ENCODE measurements at regions not wholly inside any gene's neighbourhood (a gene's known extent, or its start where the extent isn't known, plus 50 kb on each side); places are given as distances from the start of the nearest gene placed in this dataset.

DNA sequence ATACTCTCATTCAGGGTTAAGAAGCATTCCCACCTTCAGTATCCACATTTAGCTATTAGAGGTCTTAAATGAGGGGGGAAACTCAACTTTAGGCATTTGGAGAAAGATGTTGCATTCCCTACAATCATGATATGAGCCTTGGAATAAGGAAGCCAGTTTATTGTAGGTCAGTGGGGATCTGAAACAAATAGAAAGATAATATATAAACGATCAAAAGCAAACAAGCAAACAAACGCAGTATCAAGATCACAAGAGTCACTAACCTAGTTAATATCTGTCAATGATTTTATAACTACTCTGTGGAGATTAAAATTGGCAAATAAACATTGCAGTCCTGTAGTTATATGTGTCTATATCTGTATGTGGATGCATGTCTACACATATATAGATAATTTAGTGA lies 152.4 kb upstream of the LRATD1 start:
- Histone ChIP-seq H3K4me1 (no peaks in the 10 kb centered on the region), H3K4me3 (no peak overlapping the region), H3K4me2 (no peak overlapping the region), H3K9me3 (peaks cover 5% of the 10 kb centered on the region; the same call in 1 of the 3 replicates), H3K27ac (no peak overlapping the region)
- CTCF ChIA-PET: no interaction called here
- no peak for ATAC-seq
- no peak for DNase-seq (ENCODE audit: low read depth in 1 of 2, low spot score in 1 of 2)
- no peak for TF ChIP-seq SMC3 (IDR thresholded peaks at IDR 0.05)
- TF ChIP-seq FOXS1 (CRISPR knock-in tag; IDR thresholded peaks at IDR 0.05): no peak
- no peak for TF ChIP-seq FOSL2 (IDR thresholded peaks at IDR 0.05)
- TF ChIP-seq FOSL2 (CRISPR knock-in tag; IDR thresholded peaks at IDR 0.05): no peak
- TF ChIP-seq, protein P1, sequence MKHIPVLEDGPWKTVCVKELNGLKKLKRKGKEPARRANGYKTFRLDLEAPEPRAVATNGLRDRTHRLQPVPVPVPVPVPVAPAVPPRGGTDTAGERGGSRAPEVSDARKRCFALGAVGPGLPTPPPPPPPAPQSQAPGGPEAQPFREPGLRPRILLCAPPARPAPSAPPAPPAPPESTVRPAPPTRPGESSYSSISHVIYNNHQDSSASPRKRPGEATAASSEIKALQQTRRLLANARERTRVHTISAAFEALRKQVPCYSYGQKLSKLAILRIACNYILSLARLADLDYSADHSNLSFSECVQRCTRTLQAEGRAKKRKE (CRISPR knock-in tag; IDR thresholded peaks at IDR 0.05; ENCODE audit: low read depth): no peak
- TF ChIP-seq CBX8 (IDR thresholded peaks at IDR 0.05): no peak
- no peak for TF ChIP-seq EP300 (IDR thresholded peaks at IDR 0.05)
- no peak for TF ChIP-seq HDAC2 (IDR thresholded peaks at IDR 0.05)
- no peak for TF ChIP-seq EHMT2 (IDR thresholded peaks at IDR 0.05; ENCODE audit: low read depth)
- POLR2A ChIA-PET: no interaction called here
- WGBS (ENCODE audit: missing lambda C conversion rate): 1% methylated on average over 2 of the region's 2 CpGs
- FAIRE-seq: no peak

DNA sequence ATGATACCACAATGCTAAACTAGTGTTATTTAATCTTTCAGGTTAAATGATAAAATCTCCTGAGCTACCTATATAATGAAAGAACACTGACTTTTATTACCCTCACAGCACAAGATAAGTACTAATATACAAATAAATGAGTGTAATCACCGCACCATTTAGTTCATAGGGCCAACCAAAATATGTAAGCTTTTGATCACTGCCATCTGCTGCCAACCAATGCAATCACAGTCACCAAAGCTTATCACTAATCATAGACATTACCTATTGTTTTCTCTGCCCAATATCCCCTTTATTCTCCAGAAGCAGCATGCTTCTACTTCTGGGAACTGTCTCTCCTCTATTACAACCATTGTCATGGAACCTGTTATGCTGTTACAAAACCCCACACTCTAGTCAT lies 151.6 kb upstream of the LRATD1 start:
- POLR2A ChIA-PET: no interaction called here
- Histone ChIP-seq H3K4me2 (no peak overlapping the region), H3K27ac (no peak overlapping the region), H3K4me3 (no peak overlapping the region), H3K4me1 (no peaks in the 10 kb centered on the region), H3K9me3 (peaks cover 5% of the 10 kb centered on the region; the same call in 1 of the 3 replicates)
- 11% methylated on average over 1 of the region's 1 CpG for WGBS (ENCODE audit: missing lambda C conversion rate)
- DNase-seq (ENCODE audit: low read depth in 1 of 2, low spot score in 1 of 2) (no peak), ATAC-seq (no peak), FAIRE-seq (no peak)
- CTCF ChIA-PET: no interaction called here
- TF ChIP-seq, protein P2, sequence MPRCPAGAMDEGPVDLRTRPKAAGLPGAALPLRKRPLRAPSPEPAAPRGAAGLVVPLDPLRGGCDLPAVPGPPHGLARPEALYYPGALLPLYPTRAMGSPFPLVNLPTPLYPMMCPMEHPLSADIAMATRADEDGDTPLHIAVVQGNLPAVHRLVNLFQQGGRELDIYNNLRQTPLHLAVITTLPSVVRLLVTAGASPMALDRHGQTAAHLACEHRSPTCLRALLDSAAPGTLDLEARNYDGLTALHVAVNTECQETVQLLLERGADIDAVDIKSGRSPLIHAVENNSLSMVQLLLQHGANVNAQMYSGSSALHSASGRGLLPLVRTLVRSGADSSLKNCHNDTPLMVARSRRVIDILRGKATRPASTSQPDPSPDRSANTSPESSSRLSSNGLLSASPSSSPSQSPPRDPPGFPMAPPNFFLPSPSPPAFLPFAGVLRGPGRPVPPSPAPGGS (IDR thresholded peaks at IDR 0.05): no peak
- TF ChIP-seq JUNB (IDR thresholded peaks at IDR 0.05) (no peak), EP300 (IDR thresholded peaks at IDR 0.05) (no peak), HOXB13 (CRISPR knock-in tag; IDR thresholded peaks at IDR 0.05; ENCODE audit: low read depth) (no peak), CHD2 (IDR thresholded peaks at IDR 0.05; ENCODE audit: low read length, partially characterized antibody) (no peak), PHF8 (IDR thresholded peaks at IDR 0.05; ENCODE audit: borderline replicate concordance, low read depth) (no peak), MAFK (IDR thresholded peaks at IDR 0.05; ENCODE audit: partially characterized antibody) (no peak), TFCP2L1 (CRISPR knock-in tag; IDR thresholded peaks at IDR 0.05) (no peak), RNF2 (IDR thresholded peaks at IDR 0.05; ENCODE audit: borderline replicate concordance, low read depth) (no peak), FOSL2 (IDR thresholded peaks at IDR 0.05) (no peak), FOSL2 (CRISPR knock-in tag; IDR thresholded peaks at IDR 0.05) (no peak), NFE2L2 (conservative IDR thresholded peaks at IDR 0.05; ENCODE audit: low read length) (no peak), MAZ (IDR thresholded peaks at IDR 0.05; ENCODE audit: borderline replicate concordance, low read depth, low read length) (no peak), HEYL (CRISPR knock-in tag; IDR thresholded peaks at IDR 0.05) (no peak), POLR2A (IDR thresholded peaks at IDR 0.05; ENCODE audit: low read length) (no peak), RAD21 (conservative IDR thresholded peaks at IDR 0.05 in 1 of 2, IDR thresholded peaks at IDR 0.05 in 1 of 2) (no peak), EHMT2 (IDR thresholded peaks at IDR 0.05; ENCODE audit: low read depth) (no peak), ZC3H11A (IDR thresholded peaks at IDR 0.05) (no peak), GATA3 (IDR thresholded peaks at IDR 0.05; ENCODE audit: borderline replicate concordance) (no peak), KDM1A (IDR thresholded peaks at IDR 0.05; ENCODE audit: low read depth) (no peak)
- TF ChIP-seq, protein P3, sequence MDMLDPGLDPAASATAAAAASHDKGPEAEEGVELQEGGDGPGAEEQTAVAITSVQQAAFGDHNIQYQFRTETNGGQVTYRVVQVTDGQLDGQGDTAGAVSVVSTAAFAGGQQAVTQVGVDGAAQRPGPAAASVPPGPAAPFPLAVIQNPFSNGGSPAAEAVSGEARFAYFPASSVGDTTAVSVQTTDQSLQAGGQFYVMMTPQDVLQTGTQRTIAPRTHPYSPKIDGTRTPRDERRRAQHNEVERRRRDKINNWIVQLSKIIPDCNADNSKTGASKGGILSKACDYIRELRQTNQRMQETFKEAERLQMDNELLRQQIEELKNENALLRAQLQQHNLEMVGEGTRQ (IDR thresholded peaks at IDR 0.05): no peak

Data from A549 (cell line).